ENCODE measurements at regions not wholly inside any gene's neighbourhood (a gene's known extent, or its start where the extent isn't known, plus 50 kb on each side); places are given as distances from the start of the nearest gene placed in this dataset.

GRCh38 chr2:67318993-67319481 is 78.1 kb upstream of the ETAA1 start:
- no peak overlapping the region for H3K4me3 ChIP-seq (ENCODE audit: low read depth, low read length)

- no peak overlapping the region for H3K4me3 ChIP-seq (ENCODE audit: low read depth, low read length)
These were observed 76.1 kb upstream of the ETAA1 start for GRCh38 chr2:67320861-67321587.

- H3K4me3 ChIP-seq (ENCODE audit: low read depth, low read length) = no peak overlapping the region
These were observed 75.6 kb upstream of the ETAA1 start for GRCh38 chr2:67321588-67321903.

GRCh38 chr2:67322353-67323001 is 74.7 kb upstream of the ETAA1 start:
- H3K4me3 ChIP-seq (ENCODE audit: low read depth, low read length) = no peak overlapping the region

- no peak overlapping the region for H3K4me3 ChIP-seq (ENCODE audit: low read depth, low read length)
These were observed 73.7 kb upstream of the ETAA1 start for GRCh38 chr2:67323209-67323991.

DNA sequence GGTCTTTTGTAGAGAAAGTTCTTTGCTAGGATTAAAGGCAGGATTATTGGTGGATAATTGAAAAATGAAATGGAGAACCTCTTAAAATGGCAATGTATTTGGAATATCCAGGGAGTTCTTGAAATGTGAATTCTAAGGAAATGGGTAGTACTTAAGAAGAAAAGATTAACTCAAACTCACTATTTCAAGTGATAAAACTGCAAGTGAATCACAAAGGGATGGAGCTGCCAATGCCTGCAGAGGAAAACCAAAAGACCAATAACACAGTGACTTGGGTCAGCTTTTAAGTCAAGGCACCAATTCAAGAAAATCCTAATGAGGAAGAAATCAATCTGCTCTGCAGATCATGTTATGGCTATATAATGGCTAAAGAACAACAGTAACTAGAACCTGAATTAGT is 67.6 kb upstream of the ETAA1 start:
- no peak overlapping the region for H3K4me3 ChIP-seq (ENCODE audit: low read depth, low read length)

DNA sequence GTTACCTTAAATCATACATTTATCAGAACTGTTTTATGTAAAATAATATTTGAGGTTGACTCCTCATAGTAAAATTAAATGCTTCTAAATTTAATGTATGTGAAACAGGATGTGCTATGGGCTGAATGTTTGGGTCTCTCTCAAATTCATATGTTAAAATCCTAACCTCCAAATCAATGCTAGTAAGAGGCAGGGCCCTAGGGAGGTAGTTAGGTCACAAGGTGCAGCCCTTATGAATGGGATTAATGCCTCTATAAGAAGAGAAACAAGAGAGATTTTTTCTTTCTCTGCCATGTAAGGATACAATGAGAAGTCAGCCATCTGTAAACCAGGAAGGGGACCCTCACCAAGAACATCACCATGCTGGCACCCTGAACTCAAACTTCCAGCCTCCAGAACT is 67.2 kb upstream of the ETAA1 start:
- no peak overlapping the region for H3K4me3 ChIP-seq (ENCODE audit: low read depth, low read length)

DNA sequence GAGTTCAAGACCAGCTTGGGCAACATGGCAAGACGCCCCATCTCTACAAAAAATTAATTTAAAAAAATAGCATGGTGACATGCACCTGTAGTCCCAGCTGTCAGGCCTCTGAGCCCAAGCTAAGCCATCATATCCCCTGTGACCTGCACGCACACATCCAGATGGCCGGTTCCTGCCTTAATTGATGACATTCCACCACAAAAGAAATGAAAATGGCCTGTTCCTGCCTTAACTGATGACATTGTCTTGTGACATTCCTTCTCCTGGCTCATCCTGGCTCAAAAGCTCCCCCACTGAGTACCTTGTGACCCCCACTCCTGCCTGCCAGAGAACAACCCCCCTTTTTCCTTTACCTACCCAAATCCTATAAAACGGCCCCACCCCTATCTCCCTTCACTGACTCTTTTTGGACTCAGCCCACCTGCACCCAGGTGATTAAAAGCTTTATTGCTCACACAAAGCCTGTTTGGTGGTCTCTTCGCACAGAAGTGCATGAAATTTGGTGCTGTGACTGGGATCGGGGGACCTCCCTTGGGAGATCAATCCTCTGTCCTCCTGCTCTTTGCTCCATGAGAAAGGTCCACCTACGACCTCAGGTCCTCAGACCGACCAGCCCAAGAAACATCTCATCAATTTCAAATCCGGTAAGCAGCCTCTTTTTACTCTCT is 65.6 kb upstream of the ETAA1 start:
- H3K4me3 ChIP-seq (ENCODE audit: low read depth, low read length) = peak overlapping the region; percentile 72

DNA sequence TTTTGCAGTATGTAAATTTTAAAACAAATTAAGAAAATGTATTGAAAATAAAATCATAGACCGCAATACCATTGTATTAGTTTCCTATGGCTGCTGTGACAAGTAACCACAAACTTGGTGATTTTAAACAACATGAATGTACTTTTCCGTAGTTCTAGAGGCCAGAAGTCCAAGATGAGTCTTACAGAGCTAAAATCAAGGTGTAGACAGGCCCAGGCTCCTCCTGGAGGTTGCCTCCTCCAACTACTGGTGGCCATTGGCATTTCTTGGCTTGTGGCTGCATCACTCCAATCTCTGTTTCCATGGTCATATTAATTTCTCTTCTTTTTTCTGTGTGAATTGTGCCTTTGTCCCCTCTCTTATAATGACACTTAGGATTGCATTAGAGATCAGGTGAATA is 59.2 kb upstream of the ETAA1 start:
- H3K4me3 ChIP-seq (ENCODE audit: low read depth, low read length) = no peak overlapping the region

- H3K4me3 ChIP-seq (ENCODE audit: low read depth, low read length) = no peak overlapping the region
These were observed 58.4 kb upstream of the ETAA1 start for GRCh38 chr2:67338601-67339233.

- H3K4me3 ChIP-seq (ENCODE audit: low read depth, low read length) = no peak overlapping the region
These were observed 57.8 kb upstream of the ETAA1 start for GRCh38 chr2:67339234-67339885.

GRCh38 chr2:67340133-67341011 is 56.8 kb upstream of the ETAA1 start:
- no peak overlapping the region for H3K4me3 ChIP-seq (ENCODE audit: low read depth, low read length)

DNA sequence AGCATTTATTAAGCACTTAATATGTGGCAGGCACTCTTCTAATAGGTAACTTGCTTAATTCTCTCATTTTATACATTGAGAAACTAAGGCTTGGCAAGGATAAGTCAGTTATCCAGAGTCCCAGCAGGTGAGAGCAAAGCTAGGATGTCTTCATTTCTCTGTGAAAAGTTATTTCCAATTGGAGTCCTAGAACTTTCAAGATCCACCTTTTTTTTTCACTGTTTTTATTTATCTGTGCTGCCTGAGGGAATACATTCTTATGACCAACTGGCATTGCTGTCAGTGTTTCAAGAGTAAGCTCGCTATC is 56.2 kb upstream of the ETAA1 start:
- no peak overlapping the region for H3K4me3 ChIP-seq (ENCODE audit: low read depth, low read length)

DNA sequence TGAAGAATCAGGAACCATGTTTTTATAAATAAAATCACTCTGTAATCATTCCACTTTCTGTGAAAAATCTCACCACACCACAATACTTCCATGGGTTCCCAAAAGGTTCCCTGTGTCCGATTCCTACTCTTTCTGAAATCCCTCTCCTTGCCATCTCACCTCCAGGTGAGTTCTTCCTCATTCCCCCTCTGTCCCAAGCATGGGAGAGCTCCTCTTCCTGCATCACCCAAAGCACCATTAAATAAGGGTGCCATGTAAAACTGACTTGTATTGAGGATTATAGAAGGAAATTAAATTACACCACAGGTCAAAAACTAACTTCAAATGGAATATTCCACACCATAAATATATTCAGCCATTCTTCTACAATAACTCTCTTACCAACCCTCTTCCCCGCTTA is 55.8 kb upstream of the ETAA1 start:
- H3K4me3 ChIP-seq (ENCODE audit: low read depth, low read length) = no peak overlapping the region

DNA sequence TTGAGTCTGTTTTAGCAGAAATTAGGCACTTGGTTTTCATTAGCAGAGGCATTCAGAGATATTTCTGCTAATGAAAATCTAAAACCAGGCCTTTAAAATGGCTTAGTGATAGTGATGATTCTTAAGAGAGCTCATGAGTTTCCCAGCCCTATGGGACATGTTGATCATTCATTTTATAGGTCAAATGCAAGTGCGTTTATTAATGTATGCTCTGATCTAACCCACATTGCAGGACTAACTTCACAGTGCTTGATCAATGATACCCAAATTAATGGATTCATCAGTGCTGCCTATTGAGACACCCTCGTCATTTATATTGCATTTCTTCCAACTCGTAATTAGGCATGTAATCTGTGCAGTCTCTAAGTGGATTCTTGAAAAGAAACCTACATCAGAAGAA is 54.7 kb upstream of the ETAA1 start:
- H3K4me3 ChIP-seq (ENCODE audit: low read depth, low read length) = no peak overlapping the region

GRCh38 chr2:67346718-67347407 is 50.3 kb upstream of the ETAA1 start:
- no peak overlapping the region for H3K4me3 ChIP-seq (ENCODE audit: low read depth, low read length)
